WTC11 (cell line): ENCODE measurements at regions not wholly inside any gene's neighbourhood (a gene's known extent, or its start where the extent isn't known, plus 50 kb on each side); places are given as distances from the start of the nearest gene placed in this dataset.

ENCODE experiments used
- ATAC-seq: fragments of 200-7000 bp; cut with Tn5 transposase; 2 replicates; pipeline ENCODE4 v1.10.0; 2021; ENCODE audit warnings: mild to moderate bottlenecking, moderate library complexity
- CTCF ChIA-PET: fragments of 300-600 bp; sonication (Branson Sonifier 250); formaldehyde crosslinking; loops from one replicate; lab custom pipeline; 2021; ENCODE audit warnings: antibody characterized with exemption; lab: Charles Lee
- POLR2A ChIA-PET: fragments of 350-600 bp; sonication (Branson Sonifier 250); formaldehyde crosslinking; loops from one replicate; lab custom pipeline; 2021; ENCODE audit warnings: antibody characterized with exemption; lab: Charles Lee
- DNase-seq: peaks from one replicate; pipeline ENCODE4 v3.0.0; 2021; ENCODE audit warnings: low spot score
- H3K27ac Mint-ChIP-seq: 2 replicates; pipeline ENCODE4 v1.8.0; 2021; ENCODE audit warnings: mixed read lengths
- H3K27me3 Mint-ChIP-seq: 2 replicates; pipeline ENCODE4 v1.8.0; 2021; ENCODE audit warnings: low read depth, mild to moderate bottlenecking, moderate library complexity, mixed read lengths
- H3K36me3 Mint-ChIP-seq: 2 replicates; pipeline ENCODE4 v1.8.0; 2021; ENCODE audit warnings: mixed read lengths
- H3K4me1 Mint-ChIP-seq: 2 replicates; pipeline ENCODE4 v1.8.0; 2022; ENCODE audit warnings: mixed read lengths
- H3K4me3 Mint-ChIP-seq: 2 replicates; pipeline ENCODE4 v1.8.0; 2021; ENCODE audit warnings: mild to moderate bottlenecking, moderate library complexity, mixed read lengths
- H3K9me3 Mint-ChIP-seq: 2 replicates; pipeline ENCODE4 v1.8.0; 2021; ENCODE audit warnings: mixed read lengths
- ATF1 ChIP-seq: sonication (generic); formaldehyde crosslinking; IDR thresholded peaks from 2 replicates; pipeline ENCODE4 v1.8.1; 2023; ENCODE audit warnings: mild to moderate bottlenecking, moderate library complexity, missing genetic modification reagents
- ATF2 ChIP-seq: sonication (generic); formaldehyde crosslinking; IDR thresholded peaks from 2 replicates; pipeline ENCODE4 v1.8.1; 2022; ENCODE audit warnings: low read depth, missing genetic modification reagents, borderline replicate concordance
- ATF3 ChIP-seq: sonication (generic); formaldehyde crosslinking; conservative IDR thresholded peaks from 2 replicates; pipeline ENCODE4 v1.8.1; 2022; ENCODE audit warnings: mild to moderate bottlenecking, missing genetic modification reagents
- CTCF ChIP-seq: fragments of 200-600 bp; IDR thresholded peaks from 2 replicates; pipeline ENCODE4 v1.8.0; 2022; ENCODE audit warnings: antibody characterized with exemption
- ELF4 ChIP-seq: sonication (generic); formaldehyde crosslinking; IDR thresholded peaks from 2 replicates; pipeline ENCODE4 v1.8.1; 2022; ENCODE audit warnings: low read depth, mild to moderate bottlenecking, moderate library complexity, missing genetic modification reagents
- EMX1 ChIP-seq: fragments of 250-450 bp; sonication (Bioruptor Pico); IDR thresholded peaks from 2 replicates; pipeline ENCODE4 v1.8.0; 2021; ENCODE audit warnings: mild to moderate bottlenecking
- ESRRA ChIP-seq: sonication (generic); formaldehyde crosslinking; IDR thresholded peaks from 2 replicates; pipeline ENCODE4 v1.8.1; 2022; ENCODE audit warnings: mild to moderate bottlenecking, missing genetic modification reagents, borderline replicate concordance
- FOXK1 ChIP-seq: sonication (generic); formaldehyde crosslinking; IDR thresholded peaks from 2 replicates; pipeline ENCODE4 v1.8.0; 2022; ENCODE audit warnings: mild to moderate bottlenecking, moderate library complexity, missing genetic modification reagents
- GABPB1 ChIP-seq: sonication (generic); formaldehyde crosslinking; IDR thresholded peaks from 2 replicates; pipeline ENCODE4 v1.8.1; 2023; ENCODE audit warnings: mild to moderate bottlenecking, missing genetic modification reagents
- HMGA2 ChIP-seq: fragments of 250-450 bp; sonication (Bioruptor Pico); IDR thresholded peaks from 2 replicates; pipeline ENCODE4 v1.4.0; 2021; ENCODE audit warnings: mild to moderate bottlenecking, moderate library complexity
- HMGXB4 ChIP-seq: sonication (generic); formaldehyde crosslinking; IDR thresholded peaks from 2 replicates; pipeline ENCODE4 v1.8.1; 2023; ENCODE audit warnings: mild to moderate bottlenecking, moderate library complexity, missing genetic modification reagents
- JAZF1 ChIP-seq: fragments of 250-450 bp; sonication (Bioruptor Pico); IDR thresholded peaks from 2 replicates; pipeline ENCODE4 v1.9.0; 2021; ENCODE audit warnings: moderate library complexity, mild to moderate bottlenecking, inconsistent platforms
- NR1H2 ChIP-seq: sonication (generic); formaldehyde crosslinking; IDR thresholded peaks from 2 replicates; pipeline ENCODE4 v1.9.0; 2021; ENCODE audit warnings: mild to moderate bottlenecking, moderate library complexity, missing genetic modification reagents
- NR2C2 ChIP-seq: sonication (generic); formaldehyde crosslinking; IDR thresholded peaks from 2 replicates; pipeline ENCODE4 v1.8.0; 2022; ENCODE audit warnings: mild to moderate bottlenecking, missing genetic modification reagents
- PRRX2 ChIP-seq: fragments of 250-450 bp; sonication (Bioruptor Pico); IDR thresholded peaks from 2 replicates; pipeline ENCODE4 v1.8.0; 2021; ENCODE audit warnings: mild to moderate bottlenecking
- SOX15 ChIP-seq: fragments of 250-450 bp; sonication (Bioruptor Pico); IDR thresholded peaks from 2 replicates; pipeline ENCODE4 v1.9.0; 2021; ENCODE audit warnings: mild to moderate bottlenecking
- STAT6 ChIP-seq: sonication (generic); formaldehyde crosslinking; conservative IDR thresholded peaks from 2 replicates; pipeline ENCODE4 v1.8.1; 2023; ENCODE audit warnings: mild to moderate bottlenecking, low read depth, missing genetic modification reagents, moderate library complexity
- TCF7 ChIP-seq: sonication (generic); formaldehyde crosslinking; IDR thresholded peaks from 2 replicates; pipeline ENCODE4 v1.8.0; 2022; ENCODE audit warnings: mild to moderate bottlenecking, low read depth, missing genetic modification reagents, moderate library complexity
- TEAD1 ChIP-seq: sonication (generic); formaldehyde crosslinking; IDR thresholded peaks from 2 replicates; pipeline ENCODE4 v1.8.0; 2022; ENCODE audit warnings: mild to moderate bottlenecking, missing genetic modification reagents
- TP53 ChIP-seq: sonication (generic); formaldehyde crosslinking; IDR thresholded peaks from 2 replicates; pipeline ENCODE4 v1.8.1; 2023; ENCODE audit warnings: mild to moderate bottlenecking, missing genetic modification reagents
- ZNF317 ChIP-seq: sonication (generic); formaldehyde crosslinking; IDR thresholded peaks from 2 replicates; pipeline ENCODE4 v1.8.1; 2023; ENCODE audit warnings: low read depth, mild to moderate bottlenecking, moderate library complexity, missing genetic modification reagents, borderline replicate concordance
- ZSCAN18 ChIP-seq: fragments of 250-450 bp; sonication (Bioruptor Pico); IDR thresholded peaks from 2 replicates; pipeline ENCODE4 v2.1.2; 2022; ENCODE audit warnings: mild to moderate bottlenecking, moderate library complexity

GRCh38 chr10:28470873-28471651 is 61.9 kb upstream of the WAC start (continued):
- TF ChIP-seq STAT6: no peak
- no peak for TF ChIP-seq ATF3 (CRISPR knock-in tag)
- TF ChIP-seq TEAD1 (CRISPR knock-in tag): no peak
- no peak for TF ChIP-seq ZNF317 (CRISPR knock-in tag)
- no peak for TF ChIP-seq ESRRA (CRISPR knock-in tag)
- no peak for TF ChIP-seq TP53 (CRISPR knock-in tag)

GRCh38 chr10:28471652-28472050 is 61.3 kb upstream of the WAC start:
- ATAC-seq (no peak), DNase-seq (no peak)
- CTCF ChIA-PET: no interaction called here
- H3K4me1 Mint-ChIP-seq: peaks cover 33% of the 10 kb centered on the region
- no peak overlapping the region for H3K4me3 Mint-ChIP-seq
- H3K27ac Mint-ChIP-seq: no peak overlapping the region
- no peaks in the 10 kb centered on the region for H3K27me3 Mint-ChIP-seq
- H3K36me3 Mint-ChIP-seq: peaks cover 5% of the 10 kb centered on the region; the same call in 1 of the 2 replicates
- TF ChIP-seq ELF4 (CRISPR knock-in tag) (no peak), NR1H2 (CRISPR knock-in tag) (no peak), GABPB1 (CRISPR knock-in tag) (no peak), TCF7 (no peak), ZSCAN18 (CRISPR knock-in tag) (no peak), ATF1 (no peak), HMGXB4 (CRISPR knock-in tag) (no peak), SOX15 (CRISPR knock-in tag) (no peak), EMX1 (CRISPR knock-in tag) (no peak), NR2C2 (CRISPR knock-in tag) (no peak), JAZF1 (CRISPR knock-in tag) (no peak), FOXK1 (no peak), HMGA2 (no peak)
- peaks cover 7% of the 10 kb centered on the region for H3K9me3 Mint-ChIP-seq
- POLR2A ChIA-PET: no interaction called here

GRCh38 chr10:28478646-28479045 is 54.3 kb upstream of the WAC start:
- ATAC-seq (no peak), DNase-seq (no peak)
- Mint-ChIP-seq H3K27me3 (no peaks in the 10 kb centered on the region; the same call in 1 of the 2 replicates), H3K4me1 (no peaks in the 10 kb centered on the region), H3K27ac (no peak overlapping the region), H3K4me3 (no peak overlapping the region), H3K9me3 (peaks cover 15% of the 10 kb centered on the region), H3K36me3 (peaks cover 5% of the 10 kb centered on the region; the same call in 1 of the 2 replicates)
- POLR2A ChIA-PET: interaction anchor here (1.4 kb wide), 1 partner anchor 54 kb away, joined by 4 read pairs; the partner anchor contains the start of gene WAC
- CTCF ChIA-PET: interaction anchor here (0.7 kb wide), 1 partner anchor 19 kb away, joined by 3 read pairs; no protein-coding TSS in a partner anchor
- TF ChIP-seq PRRX2 (CRISPR knock-in tag): no peak
- TF ChIP-seq CTCF: no peak
- no peak for TF ChIP-seq ATF2 (CRISPR knock-in tag)
